OCI-LY1 (cell line): ENCODE measurements at regions not wholly inside any gene's neighbourhood (a gene's known extent, or its start where the extent isn't known, plus 50 kb on each side); places are given as distances from the start of the nearest gene placed in this dataset.
"Not testable (repeated sequence)": the region's sequence is repeated elsewhere in the genome, so short reads cannot be mapped to it uniquely, and the experiment has no call there.

ENCODE experiments used
- H2AFZ ChIP-seq: fragments of 200-600 bp; sonication (generic), shearing (Covaris generic); 2 replicates; pipeline ENCODE4 v1.6.0; 2014; ENCODE audit warnings: antibody characterized with exemption, mild to moderate bottlenecking, low read length
- H3F3A ChIP-seq: fragments of 200-600 bp; sonication (generic), shearing (Covaris generic); 2 replicates; pipeline ENCODE4 v1.6.0; 2014; ENCODE audit warnings: mild to moderate bottlenecking, antibody characterized with exemption, low read length, moderate library complexity; ENCODE audit not compliant: insufficient read depth
- H3K27ac ChIP-seq: fragments of 200-600 bp; sonication (generic); 2 replicates; pipeline ENCODE4 v1.5.1; 2014; ENCODE audit warnings: low read length, mixed run types, mild to moderate bottlenecking, low read depth; ENCODE audit not compliant: poor library complexity, severe bottlenecking
- H3K27me3 ChIP-seq: fragments of 200-600 bp; sonication (generic); 2 replicates; pipeline ENCODE4 v1.6.0; 2014; ENCODE audit warnings: antibody characterized with exemption, mild to moderate bottlenecking, low read length, moderate library complexity; ENCODE audit not compliant: insufficient read depth
- H3K36me3 ChIP-seq: fragments of 200-600 bp; sonication (generic); 2 replicates; pipeline ENCODE4 v1.6.1; 2014; ENCODE audit warnings: mild to moderate bottlenecking, antibody characterized with exemption, low read length, moderate library complexity, mixed read lengths; ENCODE audit not compliant: insufficient read depth
- H3K4me1 ChIP-seq: fragments of 200-600 bp; sonication (generic); 2 replicates; pipeline ENCODE4 v1.5.1; 2014; ENCODE audit warnings: mild to moderate bottlenecking, low read length, moderate library complexity; ENCODE audit not compliant: insufficient read depth, severe bottlenecking
- H3K4me2 ChIP-seq: fragments of 200-600 bp; sonication (generic), shearing (Covaris generic); 2 replicates; pipeline ENCODE4 v1.6.1; 2014; ENCODE audit warnings: low read length
- H3K4me3 ChIP-seq: fragments of 200-600 bp; sonication (generic); 2 replicates; pipeline ENCODE4 v1.5.1; 2014; ENCODE audit warnings: low read length, low read depth, mild to moderate bottlenecking, mixed read lengths; ENCODE audit not compliant: poor library complexity, severe bottlenecking
- H3K79me2 ChIP-seq: fragments of 200-600 bp; shearing (Covaris generic); 2 replicates; pipeline ENCODE4 v1.6.1; 2016; ENCODE audit warnings: mixed run types, low read length, mixed read lengths; ENCODE audit not compliant: insufficient read depth
- H3K9ac ChIP-seq: fragments of 200-600 bp; sonication (generic), shearing (Covaris generic); 2 replicates; pipeline ENCODE4 v1.6.1; 2014; ENCODE audit warnings: mild to moderate bottlenecking, low read length, mixed read lengths
- H3K9me2 ChIP-seq: fragments of 200-600 bp; sonication (generic), shearing (Covaris generic); 2 replicates; pipeline ENCODE4 v1.6.1; 2014; ENCODE audit warnings: low read depth, mild to moderate bottlenecking, low read length, mixed read lengths
- H3K9me3 ChIP-seq: fragments of 200-600 bp; shearing (Covaris generic); 2 replicates; pipeline ENCODE4 v1.6.1; 2014; ENCODE audit warnings: low read length, mixed read lengths
- H4K20me1 ChIP-seq: fragments of 200-600 bp; sonication (generic), shearing (Covaris generic); 2 replicates; pipeline ENCODE4 v1.6.0; 2016; ENCODE audit warnings: mild to moderate bottlenecking, low read length; ENCODE audit not compliant: insufficient read depth
- EZH2 ChIP-seq: fragments of 200-600 bp; sonication (generic), shearing (Covaris generic); IDR thresholded peaks from 2 replicates; pipeline ENCODE4 v1.8.0; 2017; ENCODE audit warnings: borderline replicate concordance, mixed run types, mild to moderate bottlenecking, antibody characterized with exemption, low read length, moderate library complexity, mixed read lengths
- TF ChIP-seq, protein P1 (sequence below): fragments of 200-600 bp; sonication (generic), shearing (Covaris generic); IDR thresholded peaks from 2 replicates; pipeline ENCODE4 v1.5.1; 2017; ENCODE audit warnings: mild to moderate bottlenecking, antibody characterized with exemption, low read length, moderate library complexity, mixed read lengths

DNA sequence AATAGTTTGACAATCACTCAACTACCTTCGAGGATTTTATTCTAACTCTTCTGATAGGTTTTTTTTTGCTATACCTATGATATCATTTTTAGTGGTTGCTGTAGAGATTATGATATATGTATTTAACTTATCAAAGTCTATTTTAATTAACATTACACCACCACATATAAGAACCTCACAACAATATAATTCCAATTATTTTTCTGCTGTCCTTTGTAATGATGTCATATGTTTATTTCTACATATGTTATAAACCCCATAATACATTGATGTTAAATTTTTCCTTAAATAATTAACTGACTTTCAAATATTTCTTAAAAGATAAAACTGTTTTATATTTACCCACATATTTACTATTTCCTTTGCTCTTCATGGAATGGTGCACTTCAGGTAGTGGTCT, 103.4 kb upstream of the KITLG start:
- Histone ChIP-seq H3K36me3 (no peaks in the 10 kb centered on the region), H3F3A (no peaks in the 10 kb centered on the region), H3K4me3 (no peak overlapping the region), H3K4me1 (no peaks in the 10 kb centered on the region), H3K9ac (no peak overlapping the region), H3K9me3 (no peaks in the 10 kb centered on the region), H4K20me1 (no peaks in the 10 kb centered on the region), H3K27me3 (no peaks in the 10 kb centered on the region), H3K27ac (no peak overlapping the region), H2AFZ (no peak overlapping the region), H3K79me2 (no peaks in the 10 kb centered on the region), H3K9me2 (no peaks in the 10 kb centered on the region), H3K4me2 (no peak overlapping the region)
- TF ChIP-seq, protein P1, sequence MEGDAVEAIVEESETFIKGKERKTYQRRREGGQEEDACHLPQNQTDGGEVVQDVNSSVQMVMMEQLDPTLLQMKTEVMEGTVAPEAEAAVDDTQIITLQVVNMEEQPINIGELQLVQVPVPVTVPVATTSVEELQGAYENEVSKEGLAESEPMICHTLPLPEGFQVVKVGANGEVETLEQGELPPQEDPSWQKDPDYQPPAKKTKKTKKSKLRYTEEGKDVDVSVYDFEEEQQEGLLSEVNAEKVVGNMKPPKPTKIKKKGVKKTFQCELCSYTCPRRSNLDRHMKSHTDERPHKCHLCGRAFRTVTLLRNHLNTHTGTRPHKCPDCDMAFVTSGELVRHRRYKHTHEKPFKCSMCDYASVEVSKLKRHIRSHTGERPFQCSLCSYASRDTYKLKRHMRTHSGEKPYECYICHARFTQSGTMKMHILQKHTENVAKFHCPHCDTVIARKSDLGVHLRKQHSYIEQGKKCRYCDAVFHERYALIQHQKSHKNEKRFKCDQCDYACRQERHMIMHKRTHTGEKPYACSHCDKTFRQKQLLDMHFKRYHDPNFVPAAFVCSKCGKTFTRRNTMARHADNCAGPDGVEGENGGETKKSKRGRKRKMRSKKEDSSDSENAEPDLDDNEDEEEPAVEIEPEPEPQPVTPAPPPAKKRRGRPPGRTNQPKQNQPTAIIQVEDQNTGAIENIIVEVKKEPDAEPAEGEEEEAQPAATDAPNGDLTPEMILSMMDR: no peak
- no peak for TF ChIP-seq EZH2

DNA sequence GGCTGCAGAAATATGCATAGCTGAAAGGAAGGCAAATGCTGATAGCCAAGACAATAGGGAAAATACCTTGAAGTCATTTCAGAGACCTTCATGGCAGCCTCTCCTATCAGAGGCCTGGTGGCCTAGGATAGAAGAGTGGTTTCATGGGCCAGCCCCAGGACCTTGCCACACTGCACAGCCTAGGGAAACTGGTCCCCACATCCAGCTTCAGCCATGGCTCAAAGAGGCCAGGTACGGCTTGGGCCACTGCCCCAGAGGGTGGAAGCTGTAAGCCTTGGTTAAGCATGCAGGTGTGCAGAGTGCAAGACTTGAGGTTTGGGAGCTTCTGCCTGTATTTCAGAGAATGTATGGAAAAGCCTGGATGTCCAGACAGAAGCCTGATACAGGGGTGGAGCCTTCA, 101.0 kb upstream of the KITLG start:
- Histone ChIP-seq H3F3A (no peaks in the 10 kb centered on the region), H3K36me3 (no peaks in the 10 kb centered on the region), H3K27me3 (no peaks in the 10 kb centered on the region), H3K9me2 (no peaks in the 10 kb centered on the region), H2AFZ (no peak overlapping the region), H3K4me2 (no peak overlapping the region), H3K79me2 (no peaks in the 10 kb centered on the region), H4K20me1 (no peaks in the 10 kb centered on the region), H3K9me3 (no peaks in the 10 kb centered on the region), H3K4me1 (no peaks in the 10 kb centered on the region), H3K9ac (no peak overlapping the region), H3K27ac (no peak overlapping the region), H3K4me3 (no peak overlapping the region)
- TF ChIP-seq EZH2: no peak
- TF ChIP-seq, protein P1: no peak

DNA sequence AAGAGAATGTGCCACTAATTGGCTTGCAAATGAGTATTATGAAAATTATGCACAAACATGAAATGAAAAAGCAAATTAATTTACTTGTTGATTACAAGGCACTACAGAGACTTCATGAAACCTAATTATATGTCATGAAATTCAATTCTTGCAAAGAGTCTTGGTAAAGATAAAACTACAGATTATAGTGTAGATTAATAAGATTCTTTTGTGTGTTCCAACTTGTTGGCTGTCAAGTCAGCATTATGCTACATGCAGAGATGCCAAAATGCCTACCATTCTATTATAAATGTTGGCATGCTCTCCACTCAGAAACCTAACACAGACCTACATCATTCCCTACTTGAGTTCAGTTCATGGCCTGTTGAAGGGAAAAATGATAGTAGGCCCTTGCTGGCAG, 97.2 kb upstream of the KITLG start:
- H2AFZ ChIP-seq: no peak overlapping the region
- no peak overlapping the region for H3K4me2 ChIP-seq
- H3K9ac ChIP-seq: no peak overlapping the region
- H3F3A ChIP-seq: no peaks in the 10 kb centered on the region
- no peaks in the 10 kb centered on the region for H3K4me1 ChIP-seq
- H3K9me3 ChIP-seq: no peaks in the 10 kb centered on the region
- H3K9me2 ChIP-seq: no peaks in the 10 kb centered on the region
- no peaks in the 10 kb centered on the region for H3K79me2 ChIP-seq
- H3K27me3 ChIP-seq: no peaks in the 10 kb centered on the region
- H4K20me1 ChIP-seq: no peaks in the 10 kb centered on the region
- no peaks in the 10 kb centered on the region for H3K36me3 ChIP-seq
- no peak overlapping the region for H3K4me3 ChIP-seq
- H3K27ac ChIP-seq: no peak overlapping the region
- TF ChIP-seq, protein P1: no peak
- no peak for TF ChIP-seq EZH2

DNA sequence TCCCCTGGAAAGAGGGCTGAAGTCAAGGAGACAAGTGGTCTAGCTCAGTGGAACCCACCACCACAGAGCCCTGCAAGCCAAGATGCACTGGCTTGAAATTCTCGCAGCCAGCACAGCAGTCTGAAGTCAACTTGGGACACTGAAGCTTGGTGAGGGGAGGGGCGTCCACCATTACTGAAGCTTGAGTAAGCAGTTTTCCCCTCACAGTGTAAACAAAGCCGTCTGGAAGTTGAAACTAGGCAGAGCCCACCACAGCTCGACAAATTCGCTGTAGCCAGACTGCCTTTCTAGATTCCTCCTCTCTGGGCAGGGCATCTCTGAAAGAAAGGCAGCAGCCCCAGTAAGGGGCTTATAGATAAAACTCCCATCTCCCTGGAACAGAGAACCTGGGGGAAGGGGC, 87.3 kb upstream of the KITLG start:
- H4K20me1 ChIP-seq, H3K9me3 ChIP-seq, H3K36me3 ChIP-seq, H3F3A ChIP-seq, H3K27me3 ChIP-seq, H3K4me2 ChIP-seq, H3K9ac ChIP-seq, H3K9me2 ChIP-seq, H3K27ac ChIP-seq, H3K79me2 ChIP-seq, H3K4me3 ChIP-seq, H3K4me1 ChIP-seq, H2AFZ ChIP-seq: not testable (repeated sequence)
